GM23338 (cell line): ENCODE measurements at regions not wholly inside any gene's neighbourhood (a gene's known extent, or its start where the extent isn't known, plus 50 kb on each side); places are given as distances from the start of the nearest gene placed in this dataset.

Source experiments
- CREB1 ChIP-seq: fragments of 250-450 bp; sonication (Bioruptor Pico); IDR thresholded peaks from 2 replicates; pipeline ENCODE4 v1.5.0; 2020; ENCODE audit warnings: low read depth, mild to moderate bottlenecking, moderate library complexity
- EZH2 ChIP-seq: fragments of 200-600 bp; sonication (generic); IDR thresholded peaks from one replicate; pipeline ENCODE4 v1.8.0; 2017; ENCODE audit warnings: antibody characterized with exemption, mild to moderate bottlenecking, low read depth; ENCODE audit not compliant: unreplicated experiment
- EZH2phosphoT487 ChIP-seq: fragments of 200-600 bp; sonication (generic); IDR thresholded peaks from one replicate; pipeline ENCODE4 v1.8.1; 2018; ENCODE audit warnings: antibody characterized with exemption; ENCODE audit not compliant: unreplicated experiment
- POLR2AphosphoS5 ChIP-seq: IDR thresholded peaks from 2 replicates; pipeline ENCODE4 v1.6.1; 2016; ENCODE audit warnings: antibody characterized with exemption, low read depth
- TF ChIP-seq, protein P1 (sequence below), 2 experiments: fragments of 200-600 bp in 1 of 2; sonication (generic) in 1 of 2; conservative IDR thresholded peaks; 2 replicates each; pipeline versions ENCODE4 v1.5.1 to v1.6.1; 2016 to 2017; ENCODE audit warnings: antibody characterized with exemption in 2 of 2, low read depth in 2 of 2, mild to moderate bottlenecking in 2 of 2, moderate library complexity in 1 of 2
- TF ChIP-seq, protein P2 (sequence below): IDR thresholded peaks from one replicate; pipeline ENCODE4 v1.6.1; 2018; ENCODE audit warnings: antibody characterized with exemption; ENCODE audit not compliant: unreplicated experiment
- TF ChIP-seq, protein P3 (sequence below): IDR thresholded peaks from 2 replicates; pipeline ENCODE4 v1.6.1; 2016; ENCODE audit warnings: antibody characterized with exemption

DNA sequence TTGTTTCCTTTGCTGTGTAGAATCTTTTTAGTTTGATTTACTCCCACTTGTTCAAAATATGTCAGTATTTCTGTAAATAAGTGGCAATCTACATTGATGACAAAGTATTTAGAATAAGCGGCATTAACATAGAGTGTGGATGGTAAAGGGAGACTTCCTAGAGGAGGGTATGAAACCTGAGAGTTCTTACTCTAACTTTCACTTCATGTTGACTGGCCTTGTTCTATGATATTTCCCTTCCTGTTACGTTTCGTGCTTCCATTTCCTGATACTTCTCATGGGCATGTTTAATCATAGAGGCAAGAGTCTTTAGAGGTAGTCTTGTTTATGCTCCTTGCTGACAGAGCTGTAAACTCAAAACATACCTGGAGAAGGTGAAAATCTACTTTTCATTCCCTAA is 408.9 kb downstream of the GLUD2 start:
- TF ChIP-seq, protein P1, sequence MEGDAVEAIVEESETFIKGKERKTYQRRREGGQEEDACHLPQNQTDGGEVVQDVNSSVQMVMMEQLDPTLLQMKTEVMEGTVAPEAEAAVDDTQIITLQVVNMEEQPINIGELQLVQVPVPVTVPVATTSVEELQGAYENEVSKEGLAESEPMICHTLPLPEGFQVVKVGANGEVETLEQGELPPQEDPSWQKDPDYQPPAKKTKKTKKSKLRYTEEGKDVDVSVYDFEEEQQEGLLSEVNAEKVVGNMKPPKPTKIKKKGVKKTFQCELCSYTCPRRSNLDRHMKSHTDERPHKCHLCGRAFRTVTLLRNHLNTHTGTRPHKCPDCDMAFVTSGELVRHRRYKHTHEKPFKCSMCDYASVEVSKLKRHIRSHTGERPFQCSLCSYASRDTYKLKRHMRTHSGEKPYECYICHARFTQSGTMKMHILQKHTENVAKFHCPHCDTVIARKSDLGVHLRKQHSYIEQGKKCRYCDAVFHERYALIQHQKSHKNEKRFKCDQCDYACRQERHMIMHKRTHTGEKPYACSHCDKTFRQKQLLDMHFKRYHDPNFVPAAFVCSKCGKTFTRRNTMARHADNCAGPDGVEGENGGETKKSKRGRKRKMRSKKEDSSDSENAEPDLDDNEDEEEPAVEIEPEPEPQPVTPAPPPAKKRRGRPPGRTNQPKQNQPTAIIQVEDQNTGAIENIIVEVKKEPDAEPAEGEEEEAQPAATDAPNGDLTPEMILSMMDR (conservative IDR thresholded peaks at IDR 0.05; ENCODE audit: low read depth in 2 of 2) = no peak
- TF ChIP-seq EZH2 = no peak
- TF ChIP-seq CREB1 (CRISPR knock-in tag) = no peak
- TF ChIP-seq, protein P2, sequence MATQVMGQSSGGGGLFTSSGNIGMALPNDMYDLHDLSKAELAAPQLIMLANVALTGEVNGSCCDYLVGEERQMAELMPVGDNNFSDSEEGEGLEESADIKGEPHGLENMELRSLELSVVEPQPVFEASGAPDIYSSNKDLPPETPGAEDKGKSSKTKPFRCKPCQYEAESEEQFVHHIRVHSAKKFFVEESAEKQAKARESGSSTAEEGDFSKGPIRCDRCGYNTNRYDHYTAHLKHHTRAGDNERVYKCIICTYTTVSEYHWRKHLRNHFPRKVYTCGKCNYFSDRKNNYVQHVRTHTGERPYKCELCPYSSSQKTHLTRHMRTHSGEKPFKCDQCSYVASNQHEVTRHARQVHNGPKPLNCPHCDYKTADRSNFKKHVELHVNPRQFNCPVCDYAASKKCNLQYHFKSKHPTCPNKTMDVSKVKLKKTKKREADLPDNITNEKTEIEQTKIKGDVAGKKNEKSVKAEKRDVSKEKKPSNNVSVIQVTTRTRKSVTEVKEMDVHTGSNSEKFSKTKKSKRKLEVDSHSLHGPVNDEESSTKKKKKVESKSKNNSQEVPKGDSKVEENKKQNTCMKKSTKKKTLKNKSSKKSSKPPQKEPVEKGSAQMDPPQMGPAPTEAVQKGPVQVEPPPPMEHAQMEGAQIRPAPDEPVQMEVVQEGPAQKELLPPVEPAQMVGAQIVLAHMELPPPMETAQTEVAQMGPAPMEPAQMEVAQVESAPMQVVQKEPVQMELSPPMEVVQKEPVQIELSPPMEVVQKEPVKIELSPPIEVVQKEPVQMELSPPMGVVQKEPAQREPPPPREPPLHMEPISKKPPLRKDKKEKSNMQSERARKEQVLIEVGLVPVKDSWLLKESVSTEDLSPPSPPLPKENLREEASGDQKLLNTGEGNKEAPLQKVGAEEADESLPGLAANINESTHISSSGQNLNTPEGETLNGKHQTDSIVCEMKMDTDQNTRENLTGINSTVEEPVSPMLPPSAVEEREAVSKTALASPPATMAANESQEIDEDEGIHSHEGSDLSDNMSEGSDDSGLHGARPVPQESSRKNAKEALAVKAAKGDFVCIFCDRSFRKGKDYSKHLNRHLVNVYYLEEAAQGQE = no peak
- no peak for TF ChIP-seq POLR2AphosphoS5
- no peak for TF ChIP-seq EZH2phosphoT487
- TF ChIP-seq, protein P3, sequence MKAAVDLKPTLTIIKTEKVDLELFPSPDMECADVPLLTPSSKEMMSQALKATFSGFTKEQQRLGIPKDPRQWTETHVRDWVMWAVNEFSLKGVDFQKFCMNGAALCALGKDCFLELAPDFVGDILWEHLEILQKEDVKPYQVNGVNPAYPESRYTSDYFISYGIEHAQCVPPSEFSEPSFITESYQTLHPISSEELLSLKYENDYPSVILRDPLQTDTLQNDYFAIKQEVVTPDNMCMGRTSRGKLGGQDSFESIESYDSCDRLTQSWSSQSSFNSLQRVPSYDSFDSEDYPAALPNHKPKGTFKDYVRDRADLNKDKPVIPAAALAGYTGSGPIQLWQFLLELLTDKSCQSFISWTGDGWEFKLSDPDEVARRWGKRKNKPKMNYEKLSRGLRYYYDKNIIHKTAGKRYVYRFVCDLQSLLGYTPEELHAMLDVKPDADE = no peak
